ENCODE measurements at regions not wholly inside any gene's neighbourhood (a gene's known extent, or its start where the extent isn't known, plus 50 kb on each side); places are given as distances from the start of the nearest gene placed in this dataset.

DNA sequence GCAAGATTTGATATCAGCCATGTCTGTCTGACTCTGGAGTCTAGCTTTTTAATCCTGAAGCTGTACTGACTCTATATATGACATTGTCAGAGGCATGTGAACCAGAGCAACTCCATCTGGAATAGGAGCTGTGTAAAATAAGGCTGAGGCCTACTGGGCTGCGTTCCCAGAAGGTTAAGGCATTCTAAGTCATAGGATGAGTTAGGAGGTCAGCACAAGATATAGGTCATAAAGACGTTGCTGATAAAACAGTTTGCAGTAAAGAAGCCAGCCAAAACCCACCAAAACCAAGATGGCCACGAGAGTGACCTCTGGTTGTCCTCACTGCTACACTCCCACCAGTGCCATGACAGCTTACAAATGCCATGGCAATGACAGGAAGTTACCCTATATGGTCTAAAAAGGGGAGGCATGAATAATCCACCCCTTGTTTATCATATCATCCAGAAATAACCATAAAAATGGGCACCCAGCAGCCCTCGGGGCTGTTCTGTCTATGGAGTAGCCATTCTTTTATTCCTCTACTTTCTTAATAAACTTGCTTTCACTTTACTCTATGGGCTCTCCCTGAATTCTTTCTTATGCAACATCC is 172.7 kb upstream of the KRR1 start (continued):
- TF ChIP-seq ZBTB9 (CRISPR knock-in tag; IDR thresholded peaks at IDR 0.05) (peak; percentile 94), SRF (CRISPR knock-in tag; IDR thresholded peaks at IDR 0.05) (peak in 1 of 2 experiments; percentile 84; a peak in 2 of 4 replicates), ZNF583 (CRISPR knock-in tag; IDR thresholded peaks at IDR 0.05) (peak; percentile 93), HSF4 (CRISPR knock-in tag; IDR thresholded peaks at IDR 0.05; ENCODE audit: borderline replicate concordance) (peak; percentile 89; the same call in 1 of the 2 replicates), ELF4 (CRISPR knock-in tag; IDR thresholded peaks at IDR 0.05) (0 out of 2 replicates have a peak, but pooled peaks have one; percentile 78), ZNF57 (CRISPR knock-in tag; IDR thresholded peaks at IDR 0.05) (peak; percentile 59; the same call in 1 of the 2 replicates), ZNF444 (CRISPR knock-in tag; IDR thresholded peaks at IDR 0.05) (peak; percentile 86), ZNF174 (CRISPR knock-in tag; IDR thresholded peaks at IDR 0.05) (0 out of 2 replicates have a peak, but pooled peaks have one; percentile 52), MEF2D (tag; conservative IDR thresholded peaks at IDR 0.05; ENCODE audit: low read depth) (peak; percentile 90), PTRF (tag; IDR thresholded peaks at IDR 0.05) (peak; percentile 83), IRF9 (tag; IDR thresholded peaks at IDR 0.05) (peak; percentile 84), ZNF311 (CRISPR knock-in tag; IDR thresholded peaks at IDR 0.05) (peak; percentile 95), IFI16 (CRISPR knock-in tag; IDR thresholded peaks at IDR 0.05) (0 out of 2 replicates have a peak, but pooled peaks have one; percentile 55)
- TF ChIP-seq, protein P1, sequence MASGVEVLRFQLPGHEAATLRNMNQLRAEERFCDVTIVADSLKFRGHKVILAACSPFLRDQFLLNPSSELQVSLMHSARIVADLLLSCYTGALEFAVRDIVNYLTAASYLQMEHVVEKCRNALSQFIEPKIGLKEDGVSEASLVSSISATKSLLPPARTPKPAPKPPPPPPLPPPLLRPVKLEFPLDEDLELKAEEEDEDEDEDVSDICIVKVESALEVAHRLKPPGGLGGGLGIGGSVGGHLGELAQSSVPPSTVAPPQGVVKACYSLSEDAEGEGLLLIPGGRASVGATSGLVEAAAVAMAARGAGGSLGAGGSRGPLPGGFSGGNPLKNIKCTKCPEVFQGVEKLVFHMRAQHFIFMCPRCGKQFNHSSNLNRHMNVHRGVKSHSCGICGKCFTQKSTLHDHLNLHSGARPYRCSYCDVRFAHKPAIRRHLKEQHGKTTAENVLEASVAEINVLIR (CRISPR knock-in tag; IDR thresholded peaks at IDR 0.05) = peak; percentile 77
- TF ChIP-seq, protein P2, sequence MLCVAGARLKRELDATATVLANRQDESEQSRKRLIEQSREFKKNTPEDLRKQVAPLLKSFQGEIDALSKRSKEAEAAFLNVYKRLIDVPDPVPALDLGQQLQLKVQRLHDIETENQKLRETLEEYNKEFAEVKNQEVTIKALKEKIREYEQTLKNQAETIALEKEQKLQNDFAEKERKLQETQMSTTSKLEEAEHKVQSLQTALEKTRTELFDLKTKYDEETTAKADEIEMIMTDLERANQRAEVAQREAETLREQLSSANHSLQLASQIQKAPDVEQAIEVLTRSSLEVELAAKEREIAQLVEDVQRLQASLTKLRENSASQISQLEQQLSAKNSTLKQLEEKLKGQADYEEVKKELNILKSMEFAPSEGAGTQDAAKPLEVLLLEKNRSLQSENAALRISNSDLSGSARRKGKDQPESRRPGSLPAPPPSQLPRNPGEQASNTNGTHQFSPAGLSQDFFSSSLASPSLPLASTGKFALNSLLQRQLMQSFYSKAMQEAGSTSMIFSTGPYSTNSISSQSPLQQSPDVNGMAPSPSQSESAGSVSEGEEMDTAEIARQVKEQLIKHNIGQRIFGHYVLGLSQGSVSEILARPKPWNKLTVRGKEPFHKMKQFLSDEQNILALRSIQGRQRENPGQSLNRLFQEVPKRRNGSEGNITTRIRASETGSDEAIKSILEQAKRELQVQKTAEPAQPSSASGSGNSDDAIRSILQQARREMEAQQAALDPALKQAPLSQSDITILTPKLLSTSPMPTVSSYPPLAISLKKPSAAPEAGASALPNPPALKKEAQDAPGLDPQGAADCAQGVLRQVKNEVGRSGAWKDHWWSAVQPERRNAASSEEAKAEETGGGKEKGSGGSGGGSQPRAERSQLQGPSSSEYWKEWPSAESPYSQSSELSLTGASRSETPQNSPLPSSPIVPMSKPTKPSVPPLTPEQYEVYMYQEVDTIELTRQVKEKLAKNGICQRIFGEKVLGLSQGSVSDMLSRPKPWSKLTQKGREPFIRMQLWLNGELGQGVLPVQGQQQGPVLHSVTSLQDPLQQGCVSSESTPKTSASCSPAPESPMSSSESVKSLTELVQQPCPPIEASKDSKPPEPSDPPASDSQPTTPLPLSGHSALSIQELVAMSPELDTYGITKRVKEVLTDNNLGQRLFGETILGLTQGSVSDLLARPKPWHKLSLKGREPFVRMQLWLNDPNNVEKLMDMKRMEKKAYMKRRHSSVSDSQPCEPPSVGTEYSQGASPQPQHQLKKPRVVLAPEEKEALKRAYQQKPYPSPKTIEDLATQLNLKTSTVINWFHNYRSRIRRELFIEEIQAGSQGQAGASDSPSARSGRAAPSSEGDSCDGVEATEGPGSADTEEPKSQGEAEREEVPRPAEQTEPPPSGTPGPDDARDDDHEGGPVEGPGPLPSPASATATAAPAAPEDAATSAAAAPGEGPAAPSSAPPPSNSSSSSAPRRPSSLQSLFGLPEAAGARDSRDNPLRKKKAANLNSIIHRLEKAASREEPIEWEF (CRISPR knock-in tag; IDR thresholded peaks at IDR 0.05) = peak; percentile 91
